GM18507 (cell line): ENCODE measurements at regions not wholly inside any gene's neighbourhood (a gene's known extent, or its start where the extent isn't known, plus 50 kb on each side); places are given as distances from the start of the nearest gene placed in this dataset.
"Not testable (repeated sequence)": the region's sequence is repeated elsewhere in the genome, so short reads cannot be mapped to it uniquely, and the experiment has no call there.

Source experiments
- DNase-seq: peaks from one replicate; pipeline ENCODE4 v3.0.0; 2011; ENCODE audit warnings: low read depth; ENCODE audit not compliant: insufficient read length; ENCODE audit errors: extremely low spot score
- FAIRE-seq: peaks from 2 replicates; lab custom pipeline; 2011; peaks lifted over from hg19 to GRCh38; lab: Jason Lieb, UNC

DNA sequence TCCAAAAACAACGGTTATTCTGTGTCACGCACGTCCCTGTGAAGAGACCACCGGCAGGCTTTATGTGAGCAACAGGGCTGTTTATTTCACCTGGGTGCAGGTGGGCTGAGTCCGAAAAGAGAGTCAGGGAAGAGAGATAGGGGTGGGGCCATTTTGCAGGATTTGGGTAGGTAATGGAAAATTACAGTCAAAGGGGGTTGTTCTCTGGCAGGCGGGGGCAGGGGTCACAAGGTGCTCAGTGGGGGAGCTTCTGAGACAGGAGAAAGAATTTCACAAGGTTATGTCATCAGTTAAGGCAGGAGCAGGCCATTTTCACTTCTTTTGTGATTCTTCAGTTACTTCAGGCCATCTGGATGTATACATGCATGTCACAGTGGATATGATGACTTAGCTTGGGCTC lies 467.0 kb downstream of the PYDC2 start:
- not testable (repeated sequence) for FAIRE-seq, DNase-seq

DNA sequence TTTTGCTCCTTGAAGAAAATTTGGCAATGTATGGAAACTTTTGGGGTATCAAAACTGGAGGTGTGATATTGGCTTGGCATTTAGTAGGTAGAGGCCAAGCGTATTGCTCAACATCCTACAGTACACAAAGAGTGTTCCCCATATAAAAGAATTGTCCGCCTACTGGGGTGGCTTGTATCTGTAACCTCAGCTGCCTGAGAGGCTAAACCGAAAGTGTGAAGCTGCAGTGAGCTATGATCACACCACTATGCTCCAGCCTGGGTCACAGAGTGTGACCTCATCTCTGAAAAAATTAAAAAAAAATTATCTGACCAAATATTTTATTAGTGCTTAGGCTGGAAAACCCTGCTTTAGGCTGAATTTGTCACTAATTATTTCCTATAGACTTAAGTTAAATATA lies 483.9 kb downstream of the PYDC2 start:
- FAIRE-seq (no peak), DNase-seq (no peak)

DNA sequence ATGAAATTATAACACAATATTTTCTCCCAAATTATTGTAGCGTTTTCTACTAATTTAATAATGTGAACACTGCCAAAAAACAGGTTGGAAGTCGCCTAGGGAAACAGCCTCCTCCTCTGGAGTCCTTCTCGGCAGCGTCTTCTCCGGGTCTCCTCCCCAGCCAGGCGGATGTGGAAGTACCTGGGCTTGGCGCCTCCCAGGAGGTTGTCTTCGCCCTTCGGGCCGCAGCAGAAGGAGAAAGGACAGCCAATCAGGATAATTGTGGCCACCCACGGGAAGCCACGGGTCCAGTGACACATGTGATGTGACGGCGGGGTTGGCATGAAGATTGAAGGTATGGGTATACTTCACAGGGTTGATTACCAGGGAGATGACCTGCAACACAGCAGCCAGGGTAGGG lies 491.2 kb downstream of the PYDC2 start:
- DNase-seq (no peak), FAIRE-seq (no peak)

DNA sequence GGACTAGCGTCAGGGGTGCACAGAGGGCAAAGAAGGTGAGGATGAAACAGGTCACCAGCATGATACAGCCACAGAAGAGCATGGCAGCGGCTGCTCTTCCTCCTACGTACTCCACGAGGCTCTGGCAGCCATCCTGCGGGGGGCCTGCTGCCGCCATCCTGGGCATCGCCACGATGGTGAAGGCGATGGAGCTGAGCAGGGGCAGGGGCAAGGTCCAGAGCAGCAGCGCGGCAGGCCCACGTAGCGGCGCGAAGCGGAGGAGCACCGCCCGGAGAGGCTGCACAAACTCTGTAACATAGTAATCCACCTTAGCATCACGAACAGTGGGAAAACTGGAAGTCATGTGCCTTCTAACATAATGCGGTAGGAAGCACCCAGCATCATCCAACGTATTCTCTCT lies 491.6 kb downstream of the PYDC2 start:
- FAIRE-seq, result no peak
- no peak for DNase-seq

DNA sequence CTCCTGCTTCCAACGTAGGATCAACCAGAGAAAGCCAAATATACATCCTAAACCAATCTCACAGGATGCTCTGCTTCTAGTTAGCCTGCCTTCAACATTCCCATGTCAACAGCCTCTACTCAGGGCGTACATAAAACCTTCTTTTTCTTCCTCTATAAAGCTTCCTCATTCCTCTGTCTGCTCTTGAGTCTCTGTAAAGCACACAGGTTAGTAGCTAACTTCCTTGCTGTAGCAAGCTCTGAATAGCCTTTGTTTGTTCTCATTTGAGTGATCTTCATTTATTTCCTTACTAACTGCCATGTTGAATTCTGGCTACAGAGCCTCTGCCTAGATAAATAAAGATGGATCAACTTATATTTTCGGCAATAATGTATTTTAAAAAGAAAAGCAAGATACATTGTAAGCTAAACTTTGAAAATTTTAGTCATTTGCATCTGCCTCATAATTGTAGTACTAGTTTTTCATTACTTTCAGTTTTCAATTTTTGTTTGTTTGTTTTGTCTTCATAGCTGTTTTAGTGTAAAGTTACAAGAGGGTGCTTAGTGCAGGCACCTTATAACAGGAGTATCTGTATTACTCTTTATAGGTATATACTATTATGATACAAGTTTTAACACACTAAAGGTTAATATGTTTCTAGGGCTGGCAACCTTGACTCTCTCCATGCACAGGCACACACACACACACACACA lies 498.2 kb downstream of the PYDC2 start:
- DNase-seq, result no peak
- peak; percentile 59 for FAIRE-seq

DNA sequence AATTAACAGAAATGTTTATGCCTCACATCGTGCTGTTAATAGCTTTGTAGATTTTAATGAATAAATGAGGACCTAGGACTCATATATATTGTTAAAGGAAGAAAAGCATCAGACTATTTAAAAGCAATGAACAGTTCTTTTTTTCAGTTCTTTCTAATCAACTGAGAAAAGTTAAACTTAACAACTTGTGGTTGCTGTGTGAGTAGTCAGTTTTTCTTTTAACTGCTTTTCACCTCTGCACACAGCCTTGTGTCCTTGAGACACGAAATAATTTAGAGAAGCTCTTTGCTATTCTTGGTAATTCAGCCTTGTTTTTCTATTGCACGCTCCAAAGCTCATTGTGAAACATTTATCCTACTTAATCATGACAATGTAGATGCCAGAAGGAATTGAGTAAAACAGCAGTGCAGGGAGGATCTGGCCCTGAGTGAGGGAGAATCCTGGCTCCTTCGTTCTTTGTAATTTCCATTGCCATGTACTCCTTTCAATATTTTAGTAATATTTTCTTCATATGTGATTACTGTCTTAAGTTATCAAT lies 499.0 kb downstream of the PYDC2 start:
- DNase-seq, result no peak
- peak; percentile 49 for FAIRE-seq

DNA sequence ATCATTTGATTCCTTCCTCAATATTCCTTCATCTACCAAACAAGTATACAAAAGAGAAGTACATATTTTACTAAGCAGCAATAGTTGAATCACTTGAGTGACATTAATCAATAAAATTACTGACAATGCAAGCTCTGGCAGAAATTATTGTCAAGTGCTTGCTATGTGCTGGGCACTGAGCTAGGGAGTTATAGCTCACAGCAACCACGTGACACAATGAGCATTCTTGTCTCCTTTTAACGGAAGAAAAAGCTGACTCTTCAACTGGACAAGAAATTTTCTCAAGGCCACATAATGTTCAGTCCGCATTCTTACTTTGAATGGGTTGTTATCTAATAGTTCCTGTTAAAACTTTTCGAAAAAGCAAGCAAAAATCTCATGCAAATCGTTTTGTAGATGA lies 500.1 kb downstream of the PYDC2 start:
- FAIRE-seq (no peak), DNase-seq (no peak)

DNA sequence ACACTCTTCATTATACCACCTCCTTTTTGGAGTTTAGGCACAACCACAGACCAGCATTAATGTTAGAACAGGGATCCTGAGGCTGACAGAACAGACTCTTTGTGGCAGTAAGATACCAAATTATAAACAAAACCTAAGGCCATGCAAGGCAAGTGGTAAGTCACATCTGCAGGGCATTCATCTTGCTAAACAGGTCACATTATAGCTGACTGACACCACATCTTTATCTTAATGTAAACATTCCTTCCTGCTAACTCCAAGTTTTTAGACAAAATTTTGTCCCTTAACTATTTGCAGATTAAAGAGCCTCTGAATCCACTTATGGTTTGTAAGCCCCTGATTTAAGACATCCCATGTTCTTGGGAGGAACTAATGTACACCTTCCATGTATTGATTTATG lies 500.6 kb downstream of the PYDC2 start:
- FAIRE-seq (no peak), DNase-seq (no peak)

DNA sequence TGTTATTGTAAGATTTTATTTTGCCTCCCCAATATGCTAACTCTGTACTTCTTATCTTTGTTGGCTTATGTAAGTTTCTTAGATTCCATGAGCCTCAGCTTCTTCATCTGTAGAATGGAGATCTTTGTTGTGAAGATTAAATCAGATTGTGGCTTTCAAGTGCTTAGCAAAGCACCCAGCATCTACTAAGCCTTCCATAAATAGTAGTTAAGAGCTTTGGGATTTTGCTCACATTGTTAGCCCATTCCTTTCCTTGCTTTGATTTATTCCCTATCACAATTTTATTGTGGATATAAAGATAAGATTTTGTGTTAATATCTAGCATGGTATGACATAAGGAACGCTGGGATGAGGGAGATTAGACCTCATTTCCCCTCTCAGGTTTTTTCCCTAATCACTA lies 501.4 kb downstream of the PYDC2 start:
- FAIRE-seq (no peak), DNase-seq (no peak)

DNA sequence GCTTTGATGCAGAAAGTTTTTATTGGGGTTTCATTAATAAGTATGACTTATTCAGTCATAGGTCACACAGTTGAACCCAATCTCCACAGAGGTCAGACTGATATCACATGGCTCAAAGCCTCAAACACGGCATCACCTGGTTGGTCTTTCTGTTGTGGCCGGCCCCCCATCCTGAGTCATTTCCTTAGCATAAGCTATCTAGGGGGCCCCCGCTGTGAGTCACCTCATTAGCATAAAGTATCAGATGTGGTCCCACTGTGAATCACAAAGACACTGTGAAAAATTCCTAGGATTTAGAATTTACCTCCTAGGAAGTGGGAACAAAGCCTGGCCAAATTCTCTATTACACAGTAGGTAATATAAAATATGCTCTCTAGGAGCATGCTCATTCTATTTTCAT lies 502.2 kb downstream of the PYDC2 start:
- DNase-seq (no peak), FAIRE-seq (no peak)

DNA sequence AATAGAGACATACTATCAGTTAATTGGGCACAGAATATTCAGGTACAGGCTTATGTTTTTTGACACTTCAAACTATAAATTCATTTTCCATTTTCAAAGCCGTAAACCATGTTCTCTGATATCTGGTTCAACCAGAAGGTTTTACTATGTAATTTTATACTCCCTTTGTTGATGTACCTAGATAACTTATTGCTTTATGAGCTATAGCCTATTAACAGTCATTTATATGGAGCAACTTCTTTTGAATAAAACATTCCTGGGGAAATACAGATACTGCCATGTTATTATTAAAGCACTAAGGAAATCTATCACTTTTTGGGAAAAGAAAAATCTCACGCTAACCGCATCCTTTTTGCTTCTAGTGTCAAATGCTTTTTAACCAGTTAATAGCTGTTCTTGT lies 505.6 kb downstream of the PYDC2 start:
- FAIRE-seq (no peak), DNase-seq (no peak)

DNA sequence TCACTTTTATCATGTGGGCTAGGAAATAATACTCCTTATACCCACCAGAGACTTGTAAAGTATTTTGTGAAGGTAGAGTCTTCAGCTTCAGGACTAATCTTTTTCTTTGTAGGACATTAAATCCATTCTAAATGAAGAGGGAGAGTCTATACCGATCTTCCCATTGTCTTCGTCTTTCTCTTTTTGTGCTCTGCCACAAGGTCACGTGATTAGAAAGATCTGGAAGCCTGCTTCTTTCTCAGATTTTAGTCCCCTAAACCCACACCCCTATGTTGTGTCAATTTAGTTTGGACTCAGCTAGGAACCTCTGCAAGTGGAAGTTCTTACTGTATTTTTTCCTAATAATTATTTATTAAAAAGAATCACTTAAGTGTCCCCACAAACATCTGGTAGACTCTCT lies 507.3 kb downstream of the PYDC2 start:
- no peak for FAIRE-seq

DNA sequence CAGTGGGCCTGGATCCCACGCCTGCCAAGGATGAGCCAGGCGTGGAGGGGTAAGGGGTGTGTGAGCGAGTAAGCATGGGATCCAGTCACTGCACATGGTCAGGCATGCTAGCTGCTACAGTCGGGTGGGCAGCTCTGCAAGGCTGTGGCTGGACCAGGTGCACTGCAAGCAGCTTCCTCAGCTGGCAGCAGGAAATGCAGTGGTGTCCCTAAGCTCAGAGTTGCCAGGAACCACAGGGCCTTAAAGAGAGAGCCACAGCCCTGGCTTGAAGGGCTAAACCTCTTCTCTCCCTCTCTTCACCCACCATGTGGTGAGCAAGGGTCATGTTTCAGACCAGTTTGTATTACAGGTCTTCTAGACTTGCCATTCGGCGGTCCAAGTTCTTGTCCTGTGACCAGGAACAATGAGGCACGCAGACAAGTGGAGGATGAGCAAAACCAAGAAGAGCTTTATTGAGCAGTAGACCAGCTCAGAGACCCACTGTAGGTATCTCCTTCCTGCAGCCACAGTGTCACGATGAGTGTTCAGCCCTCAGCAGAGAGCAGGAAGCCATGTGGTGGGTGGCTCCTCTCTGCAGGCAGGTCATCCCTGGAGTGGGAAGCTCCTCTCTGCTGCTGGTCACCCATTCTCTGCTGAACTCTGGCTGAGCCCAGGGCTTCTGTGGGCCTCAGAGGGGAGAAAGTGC lies 511.9 kb downstream of the PYDC2 start:
- no peak for FAIRE-seq

More for the DNA sequence above, 507.3 kb downstream of the PYDC2 start:
- DNase-seq, result no peak

DNA sequence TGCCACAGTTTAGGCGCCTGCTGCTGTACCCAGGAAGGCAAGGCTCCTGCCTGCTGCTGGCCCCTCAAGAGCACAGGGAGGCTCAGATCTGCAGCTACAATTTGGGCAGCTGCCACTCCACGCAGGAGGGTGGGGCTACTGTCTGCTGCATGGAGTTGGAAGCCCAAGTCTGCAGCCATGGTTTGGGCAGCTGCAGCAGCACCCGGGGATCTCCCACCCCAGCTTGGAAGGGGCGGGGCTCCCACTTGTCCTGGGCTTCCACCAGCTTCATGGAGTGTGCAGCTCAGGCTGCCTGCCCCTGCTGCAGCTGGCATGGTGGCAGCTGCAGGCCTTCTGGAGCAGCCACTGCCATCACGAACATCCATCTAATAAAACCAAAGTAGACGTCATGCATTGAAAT lies 512.9 kb downstream of the PYDC2 start:
- FAIRE-seq, result no peak
- DNase-seq, result no peak

More for the DNA sequence above, 511.9 kb downstream of the PYDC2 start:
- no peak for DNase-seq

DNA sequence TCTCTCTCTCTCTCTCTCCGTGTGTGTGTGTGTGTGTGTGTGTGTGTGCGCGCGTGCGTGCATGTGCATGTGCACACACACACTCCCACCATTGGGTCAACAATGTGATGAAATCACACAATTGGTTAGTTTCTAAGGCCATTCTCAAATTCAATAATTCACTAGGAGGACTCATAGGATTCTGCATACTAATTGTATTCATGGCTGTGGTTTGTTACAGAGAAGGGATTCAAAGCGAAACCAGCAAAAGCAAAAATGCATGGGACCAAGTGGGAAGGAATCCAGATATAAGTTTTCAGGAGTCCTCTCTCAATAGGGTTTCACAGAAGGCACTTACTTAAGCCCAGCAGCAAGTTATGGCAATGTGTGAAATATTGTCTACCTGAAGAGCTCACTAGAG lies 515.0 kb downstream of the PYDC2 start:
- FAIRE-seq (no peak), DNase-seq (no peak)

DNA sequence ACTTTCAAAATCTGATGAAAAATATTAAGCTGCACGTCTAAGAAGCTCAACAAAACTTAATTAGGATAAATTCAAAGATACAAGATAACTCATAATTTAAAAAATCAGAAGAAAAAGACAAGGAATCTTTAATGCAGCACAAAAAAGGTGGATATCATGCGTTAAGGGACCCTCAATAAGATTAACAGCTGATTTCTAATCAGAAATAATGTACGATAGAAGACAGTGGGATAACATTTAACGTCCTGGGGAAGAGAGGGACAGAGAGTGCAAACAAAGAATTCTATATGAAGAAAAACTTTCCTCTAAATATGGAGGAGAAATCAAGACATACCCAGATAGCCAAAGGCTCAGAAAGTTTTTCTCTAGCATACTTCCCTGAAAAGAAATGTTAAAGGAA lies 519.5 kb downstream of the PYDC2 start:
- DNase-seq (no peak), FAIRE-seq (no peak)

DNA sequence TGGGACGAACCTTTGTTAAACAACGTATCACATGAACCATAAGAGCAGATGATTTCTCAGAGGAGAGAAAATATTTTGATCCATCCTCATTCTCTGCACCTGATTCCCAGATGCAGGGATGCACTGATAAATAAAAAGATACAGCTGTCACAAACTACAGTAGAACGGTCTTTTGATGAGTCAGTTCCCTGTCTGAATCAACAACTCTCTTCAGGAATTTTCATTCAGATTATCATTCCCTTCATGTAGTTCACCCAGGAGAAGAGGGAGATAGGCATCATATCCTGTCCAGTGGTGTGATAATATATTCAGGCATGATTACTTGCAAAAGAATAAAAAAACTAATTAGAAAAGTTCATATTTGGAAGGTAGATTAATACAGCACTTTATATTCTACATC lies 521.5 kb downstream of the PYDC2 start:
- FAIRE-seq (no peak), DNase-seq (no peak)

DNA sequence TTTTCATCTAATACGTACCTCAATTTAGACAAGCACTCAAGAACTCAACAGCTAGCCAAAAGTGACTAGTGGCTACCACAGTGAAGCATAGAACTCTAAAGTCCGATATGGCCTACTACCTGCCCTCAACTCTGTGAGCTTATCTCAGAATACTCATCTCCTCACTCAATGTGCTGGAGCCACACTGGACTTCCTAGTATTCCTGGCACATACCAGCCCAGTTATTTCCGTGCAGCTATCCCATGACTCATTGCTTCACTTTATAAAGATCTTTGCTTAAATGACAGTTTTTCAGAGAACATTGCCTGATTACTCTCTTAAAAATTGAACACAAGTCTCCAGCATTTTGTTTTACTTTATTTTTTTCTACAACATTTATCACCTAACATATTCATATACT lies 524.7 kb downstream of the PYDC2 start:
- FAIRE-seq (no peak), DNase-seq (no peak)

DNA sequence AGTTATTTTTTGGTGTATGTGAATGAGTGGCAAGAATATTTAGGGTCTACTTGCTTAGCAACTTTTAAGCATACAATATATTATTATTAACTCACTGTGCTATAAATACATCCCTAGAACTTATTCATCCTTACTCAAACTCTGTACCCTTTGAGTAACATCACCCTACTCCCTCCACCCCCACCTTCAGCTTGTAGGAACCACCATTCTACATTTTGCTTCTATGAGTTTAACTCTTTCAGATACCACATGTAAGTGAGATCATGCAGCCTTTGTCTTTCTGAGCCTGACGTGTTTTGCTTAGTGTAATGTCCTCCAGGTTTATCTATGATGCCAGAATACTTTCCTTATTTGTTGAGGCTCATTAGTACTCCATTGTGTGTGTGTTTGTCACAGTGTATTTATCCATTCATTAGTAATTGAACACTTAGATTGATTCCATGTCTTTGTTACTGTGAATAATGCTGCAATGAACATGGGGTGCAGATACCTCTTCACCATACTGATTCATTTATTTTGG lies 526.9 kb downstream of the PYDC2 start:
- no peak for DNase-seq
- no peak for FAIRE-seq

DNA sequence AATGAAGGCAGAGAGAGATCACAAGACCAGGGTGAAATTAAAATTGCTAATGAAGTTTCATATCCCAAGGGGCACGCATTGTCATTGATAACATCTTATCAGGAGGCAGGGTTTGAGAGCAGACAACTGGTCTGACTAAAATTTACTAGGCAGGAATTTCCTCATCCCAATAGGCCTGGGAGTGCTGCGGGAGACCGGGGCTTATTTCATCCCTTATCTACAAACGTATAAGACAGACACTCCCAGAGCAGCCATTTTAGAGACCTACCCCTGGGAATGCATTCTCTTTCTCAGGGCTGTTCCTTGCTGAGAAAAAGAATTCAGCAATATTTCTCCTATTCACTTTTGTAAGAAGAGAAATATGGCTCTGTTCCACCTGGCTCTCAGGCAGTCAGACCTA lies 533.0 kb downstream of the PYDC2 start:
- FAIRE-seq, result not testable (repeated sequence)

DNA sequence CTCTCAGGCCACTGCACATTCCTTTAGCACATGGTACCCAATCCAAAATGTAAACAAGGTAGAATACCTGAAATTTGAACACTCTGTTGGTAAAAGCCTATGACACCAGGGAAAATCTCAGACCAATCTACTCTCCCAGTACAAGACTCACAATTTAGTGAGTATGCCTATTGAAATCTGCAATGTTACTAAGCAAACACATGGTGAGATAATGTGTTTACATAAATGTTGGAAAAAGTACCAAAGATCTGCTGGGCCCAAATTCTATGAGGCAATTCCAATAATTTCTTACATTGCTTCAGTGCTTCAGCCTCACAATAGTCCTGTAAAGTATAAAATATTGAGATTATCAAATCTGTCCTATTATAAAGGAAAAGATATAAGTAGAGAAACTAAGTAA lies 536.1 kb downstream of the PYDC2 start:
- no peak for FAIRE-seq

More for the DNA sequence above, 533.0 kb downstream of the PYDC2 start:
- DNase-seq, result not testable (repeated sequence)

More for the DNA sequence above, 536.1 kb downstream of the PYDC2 start:
- no peak for DNase-seq
